Breast epithelium (tissue), 3 donors: ENCODE measurements at regions not wholly inside any gene's neighbourhood (a gene's known extent, or its start where the extent isn't known, plus 50 kb on each side); places are given as distances from the start of the nearest gene placed in this dataset.

Experiments used
- POLR2A ChIP-seq: fragments of 450-650 bp; IDR thresholded peaks from one replicate; pipeline ENCODE4 v1.6.1; 2016; ENCODE audit warnings: antibody characterized with exemption, mild to moderate bottlenecking, moderate library complexity
- POLR2AphosphoS5 ChIP-seq, 3 donors: sonication (generic); formaldehyde crosslinking; IDR thresholded peaks; one replicate each; pipeline ENCODE4 v1.6.1; 2017; ENCODE audit warnings: antibody characterized with exemption in 3 of 3
- TF ChIP-seq, protein P1 (sequence below), 3 donors: fragments of 450-650 bp; IDR thresholded peaks; one replicate each; pipeline ENCODE4 v1.5.1; 2016 to 2017; ENCODE audit warnings: antibody characterized with exemption in 3 of 3, mild to moderate bottlenecking in 3 of 3, moderate library complexity in 3 of 3

DNA sequence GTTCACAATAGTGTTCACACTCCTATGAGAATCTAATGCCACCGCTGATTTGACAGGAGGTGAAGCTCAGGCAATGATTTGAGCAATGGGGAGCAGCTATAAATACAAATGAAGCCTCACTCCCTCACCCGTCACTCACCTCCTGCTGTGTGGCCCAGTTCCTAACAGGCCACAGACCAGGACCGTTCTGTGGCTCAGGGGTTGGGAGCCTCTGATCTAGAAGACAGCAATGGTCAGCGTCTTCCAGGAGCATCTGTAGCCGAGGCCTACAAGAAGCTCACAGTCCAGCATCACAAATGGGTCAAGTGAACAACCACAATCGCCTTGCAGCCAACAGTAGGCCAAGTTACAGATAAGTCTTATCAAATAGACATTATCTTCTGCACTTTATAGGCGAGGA is 110.0 kb upstream of the SLC66A3 start:
- TF ChIP-seq POLR2AphosphoS5 (IDR thresholded peaks at IDR 0.05): no peak
- TF ChIP-seq POLR2A: no peak
- TF ChIP-seq, protein P1, sequence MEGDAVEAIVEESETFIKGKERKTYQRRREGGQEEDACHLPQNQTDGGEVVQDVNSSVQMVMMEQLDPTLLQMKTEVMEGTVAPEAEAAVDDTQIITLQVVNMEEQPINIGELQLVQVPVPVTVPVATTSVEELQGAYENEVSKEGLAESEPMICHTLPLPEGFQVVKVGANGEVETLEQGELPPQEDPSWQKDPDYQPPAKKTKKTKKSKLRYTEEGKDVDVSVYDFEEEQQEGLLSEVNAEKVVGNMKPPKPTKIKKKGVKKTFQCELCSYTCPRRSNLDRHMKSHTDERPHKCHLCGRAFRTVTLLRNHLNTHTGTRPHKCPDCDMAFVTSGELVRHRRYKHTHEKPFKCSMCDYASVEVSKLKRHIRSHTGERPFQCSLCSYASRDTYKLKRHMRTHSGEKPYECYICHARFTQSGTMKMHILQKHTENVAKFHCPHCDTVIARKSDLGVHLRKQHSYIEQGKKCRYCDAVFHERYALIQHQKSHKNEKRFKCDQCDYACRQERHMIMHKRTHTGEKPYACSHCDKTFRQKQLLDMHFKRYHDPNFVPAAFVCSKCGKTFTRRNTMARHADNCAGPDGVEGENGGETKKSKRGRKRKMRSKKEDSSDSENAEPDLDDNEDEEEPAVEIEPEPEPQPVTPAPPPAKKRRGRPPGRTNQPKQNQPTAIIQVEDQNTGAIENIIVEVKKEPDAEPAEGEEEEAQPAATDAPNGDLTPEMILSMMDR (IDR thresholded peaks at IDR 0.05): no peak
